ENCODE measurements at regions not wholly inside any gene's neighbourhood (a gene's known extent, or its start where the extent isn't known, plus 50 kb on each side); places are given as distances from the start of the nearest gene placed in this dataset.

DNA sequence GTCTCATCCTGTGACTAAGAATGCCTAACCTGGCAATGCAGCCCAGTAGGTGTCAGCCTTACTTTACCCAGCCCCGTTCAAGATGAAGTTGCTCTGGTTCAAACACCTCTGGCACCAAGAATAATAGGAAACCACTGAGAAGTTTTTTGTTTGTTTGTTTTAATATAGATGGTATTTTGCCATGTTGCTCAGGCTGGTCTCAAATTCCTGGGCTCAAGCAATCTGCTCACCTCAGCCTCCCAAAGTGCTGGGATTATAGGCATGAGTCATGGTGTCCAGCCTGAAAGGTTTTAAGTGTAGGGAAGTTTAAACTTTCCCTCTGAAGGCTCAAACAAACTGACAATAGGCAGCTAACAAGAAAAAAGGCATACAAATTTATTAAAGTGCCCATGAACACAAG, 51.2 kb upstream of the ABCC4 start:
- no peak for DNase-seq

GRCh38 chr13:95354156-95354555, 52.9 kb upstream of the ABCC4 start:
- no peak for DNase-seq

GRCh38 chr13:95354680-95355487, 53.6 kb upstream of the ABCC4 start:
- DNase-seq: no peak

- no peak for DNase-seq
These were observed 54.2 kb upstream of the ABCC4 start for GRCh38 chr13:95355494-95355893.

- no peak for DNase-seq
These were observed 55.7 kb upstream of the ABCC4 start for GRCh38 chr13:95356916-95357315.

GRCh38 chr13:95357875-95358274, 56.6 kb upstream of the ABCC4 start:
- no peak for DNase-seq

DNA sequence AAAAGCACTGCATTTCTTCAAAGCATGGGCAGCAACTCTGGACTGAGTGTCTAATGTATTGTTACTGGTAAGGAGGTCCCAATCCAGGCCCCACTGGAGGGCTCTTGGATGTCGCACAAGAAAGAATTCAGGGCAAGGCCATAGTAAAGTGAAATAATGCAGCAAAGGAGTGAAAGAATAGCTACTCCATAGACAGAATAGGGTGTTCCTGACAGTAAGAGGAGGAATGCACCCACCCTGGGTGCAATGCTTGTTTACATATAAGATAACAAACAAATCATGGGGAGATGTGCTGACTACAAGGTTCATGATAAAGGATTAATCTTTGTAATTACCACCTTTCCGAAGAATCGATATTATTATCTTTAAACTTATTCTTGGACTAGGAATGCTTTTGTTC, 58.8 kb upstream of the ABCC4 start:
- DNase-seq: no peak

- no peak for DNase-seq
These were observed 59.3 kb upstream of the ABCC4 start for GRCh38 chr13:95360464-95361097.

GRCh38 chr13:95361686-95362085, 60.4 kb upstream of the ABCC4 start:
- no peak for DNase-seq

GRCh38 chr13:95362666-95363065, 61.4 kb upstream of the ABCC4 start:
- no peak for DNase-seq

GRCh38 chr13:95367309-95367843, 66.1 kb upstream of the ABCC4 start:
- DNase-seq: no peak

GRCh38 chr13:95368998-95369397, 67.7 kb upstream of the ABCC4 start:
- no peak for DNase-seq

- DNase-seq: no peak
These were observed 74.5 kb upstream of the ABCC4 start for GRCh38 chr13:95375706-95376105.

- DNase-seq: no peak
These were observed 77.4 kb upstream of the ABCC4 start for GRCh38 chr13:95378603-95379002.

GRCh38 chr13:95380468-95381211, 79.4 kb upstream of the ABCC4 start:
- peak; percentile 61 for DNase-seq

DNA sequence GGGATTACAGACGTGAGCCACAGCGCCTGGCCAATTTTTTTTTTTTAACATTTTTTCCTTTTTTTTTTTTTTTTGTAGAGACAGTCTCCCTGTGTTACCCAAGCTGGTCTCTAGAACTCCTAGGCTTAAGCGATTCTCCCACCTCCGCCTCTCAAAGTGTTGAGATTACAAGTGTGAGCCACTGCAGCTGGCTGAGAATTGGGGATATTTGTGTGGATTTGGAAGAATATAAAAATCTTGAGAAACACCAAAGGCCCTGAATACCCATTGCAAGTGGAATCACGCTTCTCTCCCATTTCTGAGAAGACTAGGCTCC, 79.9 kb upstream of the ABCC4 start:
- no peak for DNase-seq

DNA sequence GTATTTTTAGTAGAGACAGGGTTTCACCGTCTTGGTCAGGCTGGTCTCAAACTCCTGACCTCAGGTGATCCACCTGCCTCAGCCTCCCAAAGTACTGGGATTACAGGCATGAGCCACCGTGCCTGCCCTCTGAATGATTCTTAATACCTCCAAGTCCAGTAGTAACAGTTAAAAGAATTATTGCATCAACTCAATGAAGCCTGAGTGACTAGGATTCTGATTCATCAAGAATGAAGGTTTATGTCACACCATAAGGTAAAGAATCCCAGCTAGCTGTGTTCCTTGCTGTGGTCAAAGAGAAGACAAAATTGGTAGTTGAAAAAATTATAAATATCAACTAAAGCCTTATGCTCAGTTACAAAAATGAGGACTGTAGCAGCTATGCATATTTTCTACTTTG, 81.2 kb upstream of the ABCC4 start:
- DNase-seq: no peak

GRCh38 chr13:95382916-95383315, 81.7 kb upstream of the ABCC4 start:
- no peak for DNase-seq

- DNase-seq: no peak
These were observed 84.1 kb upstream of the ABCC4 start for GRCh38 chr13:95385373-95385772.

- no peak for DNase-seq
These were observed 84.5 kb upstream of the ABCC4 start for GRCh38 chr13:95385798-95386197.

DNA sequence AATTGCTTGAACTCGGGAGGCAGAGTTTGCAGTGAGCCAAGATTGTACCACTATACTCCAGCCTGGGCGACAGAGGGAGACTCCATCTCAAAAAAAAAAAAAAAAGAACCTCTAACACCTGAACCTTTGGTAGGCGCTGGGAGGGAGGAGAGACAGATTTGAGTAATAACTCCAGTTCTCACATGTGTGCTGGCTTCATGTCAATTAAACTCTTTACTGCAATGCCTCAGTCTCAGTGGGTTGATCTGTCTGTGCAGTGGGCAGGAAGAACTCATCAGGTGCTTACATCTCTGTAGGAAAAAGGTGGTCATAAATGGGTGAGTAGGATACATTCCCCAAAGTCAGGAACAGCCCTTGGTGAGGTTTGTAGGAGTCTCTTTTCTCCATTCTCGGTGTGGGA, 85.1 kb upstream of the ABCC4 start:
- no peak for DNase-seq

DNA sequence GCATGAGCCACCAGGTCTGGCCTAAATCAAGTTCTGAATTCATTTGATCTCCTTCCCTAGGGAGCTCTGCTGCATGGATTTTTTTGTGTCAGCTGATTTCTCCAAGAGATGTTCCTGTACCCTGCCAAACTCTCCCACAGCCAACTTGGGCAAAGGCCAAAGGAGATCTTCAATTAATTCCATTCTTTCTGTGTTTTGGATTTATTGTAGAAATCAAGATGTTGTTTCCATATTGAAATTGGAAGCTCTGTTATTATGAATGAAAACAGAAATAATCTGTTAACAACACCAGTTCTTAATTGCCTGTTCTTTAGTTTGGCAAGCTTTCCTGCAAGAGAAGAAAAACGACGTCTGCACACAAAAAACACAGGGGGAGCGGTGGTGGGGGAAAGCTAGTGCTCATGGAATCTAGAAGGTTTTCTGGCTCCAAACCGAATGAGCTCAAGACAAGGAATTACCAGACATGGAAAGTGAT, 86.5 kb upstream of the ABCC4 start:
- no peak for DNase-seq

DNA sequence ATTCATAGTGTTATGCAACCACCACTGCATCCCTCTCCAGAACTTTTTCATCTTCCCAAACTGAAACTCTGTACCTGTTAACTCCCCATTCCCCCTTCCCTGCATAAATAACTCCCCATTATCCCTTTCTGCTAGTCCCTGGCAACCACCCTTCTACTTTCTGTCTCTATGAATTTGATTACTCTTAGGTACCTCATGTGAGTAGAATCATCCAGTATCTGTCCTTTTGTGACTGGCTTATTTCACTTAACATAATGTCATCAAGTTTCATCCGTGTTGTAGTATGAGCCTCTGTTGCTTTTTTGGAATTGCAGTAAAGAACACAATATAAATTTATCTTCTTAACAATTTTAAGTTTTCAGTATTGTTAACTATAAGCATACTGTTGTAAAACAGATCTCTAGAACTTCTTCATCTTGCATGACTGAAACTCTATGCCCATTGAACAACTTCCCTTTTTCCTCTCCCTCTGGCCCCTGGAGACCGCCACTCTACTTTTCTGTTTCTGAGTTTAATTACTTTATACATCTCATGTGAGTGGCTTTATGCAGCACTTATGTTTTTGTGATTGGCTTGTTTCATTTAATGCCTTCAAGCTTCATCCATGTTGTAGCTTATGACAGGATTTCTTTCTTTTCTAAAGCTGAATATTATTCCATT, 87.3 kb upstream of the ABCC4 start:
- DNase-seq: no peak
